ENCODE measurements at regions not wholly inside any gene's neighbourhood (a gene's known extent, or its start where the extent isn't known, plus 50 kb on each side); places are given as distances from the start of the nearest gene placed in this dataset.
A peak's percentile ranks its signal among the peaks of the same experiment; 100 is the strongest.

GRCh38 chr11:29353833-29354232 is 663.0 kb downstream of the KCNA4 start:
- no peak overlapping the region for H3K4me3 ChIP-seq (ENCODE audit: control insufficient read depth, low read depth, low read length)
- TF ChIP-seq, protein P1, sequence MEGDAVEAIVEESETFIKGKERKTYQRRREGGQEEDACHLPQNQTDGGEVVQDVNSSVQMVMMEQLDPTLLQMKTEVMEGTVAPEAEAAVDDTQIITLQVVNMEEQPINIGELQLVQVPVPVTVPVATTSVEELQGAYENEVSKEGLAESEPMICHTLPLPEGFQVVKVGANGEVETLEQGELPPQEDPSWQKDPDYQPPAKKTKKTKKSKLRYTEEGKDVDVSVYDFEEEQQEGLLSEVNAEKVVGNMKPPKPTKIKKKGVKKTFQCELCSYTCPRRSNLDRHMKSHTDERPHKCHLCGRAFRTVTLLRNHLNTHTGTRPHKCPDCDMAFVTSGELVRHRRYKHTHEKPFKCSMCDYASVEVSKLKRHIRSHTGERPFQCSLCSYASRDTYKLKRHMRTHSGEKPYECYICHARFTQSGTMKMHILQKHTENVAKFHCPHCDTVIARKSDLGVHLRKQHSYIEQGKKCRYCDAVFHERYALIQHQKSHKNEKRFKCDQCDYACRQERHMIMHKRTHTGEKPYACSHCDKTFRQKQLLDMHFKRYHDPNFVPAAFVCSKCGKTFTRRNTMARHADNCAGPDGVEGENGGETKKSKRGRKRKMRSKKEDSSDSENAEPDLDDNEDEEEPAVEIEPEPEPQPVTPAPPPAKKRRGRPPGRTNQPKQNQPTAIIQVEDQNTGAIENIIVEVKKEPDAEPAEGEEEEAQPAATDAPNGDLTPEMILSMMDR (IDR thresholded peaks at IDR 0.05; ENCODE audit: control insufficient read depth, insufficient read depth, low read depth, low read length, missing control alignments): no peak
- no peak for DNase-seq (ENCODE audit: low read depth)

GRCh38 chr11:29352273-29352795 is 664.5 kb downstream of the KCNA4 start:
- H3K4me3 ChIP-seq (ENCODE audit: control insufficient read depth, low read depth, low read length): no peak overlapping the region
- TF ChIP-seq, protein P1 (IDR thresholded peaks at IDR 0.05; ENCODE audit: control insufficient read depth, insufficient read depth, low read depth, low read length, missing control alignments): no peak
- no peak for DNase-seq (ENCODE audit: low read depth)

GRCh38 chr11:29351301-29351873 is 665.4 kb downstream of the KCNA4 start:
- TF ChIP-seq, protein P1 (IDR thresholded peaks at IDR 0.05; ENCODE audit: control insufficient read depth, insufficient read depth, low read depth, low read length, missing control alignments): no peak
- no peak overlapping the region for H3K4me3 ChIP-seq (ENCODE audit: control insufficient read depth, low read depth, low read length)
- DNase-seq (ENCODE audit: low read depth): no peak

DNA sequence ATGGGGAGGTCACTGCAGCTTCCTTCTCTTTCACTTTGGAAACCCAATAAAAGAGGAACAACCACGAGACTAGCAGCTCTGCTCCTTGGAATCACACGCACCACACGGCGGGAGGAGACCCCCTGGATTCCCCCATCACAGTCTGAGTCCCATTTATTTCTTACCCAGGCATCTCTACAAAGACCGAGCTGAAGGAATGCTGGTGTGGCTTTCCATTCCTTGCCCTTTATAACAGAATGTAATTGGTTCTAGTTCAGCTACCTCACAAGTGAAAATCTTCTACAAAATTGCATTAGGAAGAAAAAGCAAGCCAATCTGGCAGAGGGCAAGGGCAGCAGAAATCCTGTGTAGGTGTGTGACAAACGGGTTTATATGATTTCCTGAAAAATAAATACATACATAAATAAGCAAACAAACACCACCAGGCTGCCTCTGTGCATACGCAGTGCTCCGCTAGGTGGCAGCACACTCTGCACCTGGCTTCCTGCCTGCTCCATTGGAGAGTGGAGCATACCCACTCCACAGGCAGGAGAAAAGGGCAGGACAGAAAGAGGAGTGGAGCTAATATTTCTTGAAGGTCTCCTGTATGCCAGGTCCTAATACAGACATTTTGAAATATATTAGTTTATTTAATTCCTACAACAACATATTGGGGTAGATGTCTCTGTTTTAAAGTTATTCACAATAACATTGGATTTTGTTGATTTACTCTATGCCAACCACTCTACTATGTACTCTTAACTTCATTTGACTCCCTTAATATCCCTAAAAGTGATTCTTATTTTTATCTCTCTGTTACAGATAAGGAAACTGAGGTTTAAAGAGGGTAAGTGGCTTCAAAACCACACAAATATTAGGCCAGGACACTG is 673.1 kb downstream of the KCNA4 start:
- TF ChIP-seq, protein P1 (IDR thresholded peaks at IDR 0.05; ENCODE audit: control insufficient read depth, insufficient read depth, low read depth, low read length, missing control alignments): peak; percentile 94
- no peak overlapping the region; the same call in 1 of the 2 replicates for H3K4me3 ChIP-seq (ENCODE audit: control insufficient read depth, low read depth, low read length)

GRCh38 chr11:29336727-29337575 is 679.9 kb downstream of the KCNA4 start:
- H3K4me3 ChIP-seq (ENCODE audit: control insufficient read depth, low read depth, low read length): no peak overlapping the region
- DNase-seq (ENCODE audit: low read depth): no peak
- TF ChIP-seq, protein P1 (IDR thresholded peaks at IDR 0.05; ENCODE audit: control insufficient read depth, insufficient read depth, low read depth, low read length, missing control alignments): no peak

More for the DNA sequence above, 673.1 kb downstream of the KCNA4 start:
- DNase-seq (ENCODE audit: low read depth): no peak

GRCh38 chr11:29334776-29335130 is 682.1 kb downstream of the KCNA4 start:
- TF ChIP-seq, protein P1 (IDR thresholded peaks at IDR 0.05; ENCODE audit: control insufficient read depth, insufficient read depth, low read depth, low read length, missing control alignments): no peak

More at GRCh38 chr11:29334776-29335130, 682.1 kb downstream of the KCNA4 start:
- H3K4me3 ChIP-seq (ENCODE audit: control insufficient read depth, low read depth, low read length): no peak overlapping the region
- no peak for DNase-seq (ENCODE audit: low read depth)
